C4-2B (cell line): ENCODE measurements at regions not wholly inside any gene's neighbourhood (a gene's known extent, or its start where the extent isn't known, plus 50 kb on each side); places are given as distances from the start of the nearest gene placed in this dataset.

Experiments used
- ZFX ChIP-seq: fragments of 450-650 bp; IDR thresholded peaks from 2 replicates; pipeline ENCODE4 v1.6.1; 2017
- TF ChIP-seq, protein P1 (sequence below): fragments of 450-650 bp; conservative IDR thresholded peaks from 2 replicates; pipeline ENCODE4 v1.5.1; 2017; ENCODE audit warnings: mild to moderate bottlenecking

DNA sequence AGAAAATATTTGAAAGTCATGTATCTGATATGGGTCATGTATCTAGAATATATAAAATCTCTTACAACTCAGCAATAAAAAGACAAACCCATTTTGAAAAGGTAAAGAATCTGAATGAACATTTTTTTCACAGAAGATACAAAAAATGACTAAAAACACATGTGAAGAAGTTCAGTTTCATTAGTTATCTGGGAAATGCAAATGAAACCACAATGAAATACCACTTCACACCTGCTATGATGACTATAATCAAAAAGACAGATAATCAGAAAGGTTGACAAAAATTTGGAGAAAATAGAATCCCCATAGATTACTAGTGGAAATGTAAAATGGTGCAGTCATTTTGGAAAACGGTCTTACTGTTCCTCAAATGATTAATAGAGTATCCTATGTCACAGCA is 631.0 kb downstream of the MRPL39 start:
- TF ChIP-seq, protein P1, sequence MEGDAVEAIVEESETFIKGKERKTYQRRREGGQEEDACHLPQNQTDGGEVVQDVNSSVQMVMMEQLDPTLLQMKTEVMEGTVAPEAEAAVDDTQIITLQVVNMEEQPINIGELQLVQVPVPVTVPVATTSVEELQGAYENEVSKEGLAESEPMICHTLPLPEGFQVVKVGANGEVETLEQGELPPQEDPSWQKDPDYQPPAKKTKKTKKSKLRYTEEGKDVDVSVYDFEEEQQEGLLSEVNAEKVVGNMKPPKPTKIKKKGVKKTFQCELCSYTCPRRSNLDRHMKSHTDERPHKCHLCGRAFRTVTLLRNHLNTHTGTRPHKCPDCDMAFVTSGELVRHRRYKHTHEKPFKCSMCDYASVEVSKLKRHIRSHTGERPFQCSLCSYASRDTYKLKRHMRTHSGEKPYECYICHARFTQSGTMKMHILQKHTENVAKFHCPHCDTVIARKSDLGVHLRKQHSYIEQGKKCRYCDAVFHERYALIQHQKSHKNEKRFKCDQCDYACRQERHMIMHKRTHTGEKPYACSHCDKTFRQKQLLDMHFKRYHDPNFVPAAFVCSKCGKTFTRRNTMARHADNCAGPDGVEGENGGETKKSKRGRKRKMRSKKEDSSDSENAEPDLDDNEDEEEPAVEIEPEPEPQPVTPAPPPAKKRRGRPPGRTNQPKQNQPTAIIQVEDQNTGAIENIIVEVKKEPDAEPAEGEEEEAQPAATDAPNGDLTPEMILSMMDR = no peak
- no peak for TF ChIP-seq ZFX
